Calu3 (cell line): ENCODE measurements at regions not wholly inside any gene's neighbourhood (a gene's known extent, or its start where the extent isn't known, plus 50 kb on each side); places are given as distances from the start of the nearest gene placed in this dataset.

Source experiments
- BruUV-seq: library from RNA; stranded (reverse); fragments of 400-500 nt; replicated peaks from 2 replicates; lab custom pipeline; 2021; lab: Mats Ljungman, UMichigan
- CTCF ChIA-PET: fragments of 300-600 bp; sonication (Branson Sonifier 250); formaldehyde crosslinking; loops from one replicate; lab custom pipeline; 2022; ENCODE audit warnings: antibody characterized with exemption; lab: Charles Lee
- DNase-seq: peaks from one replicate; pipeline ENCODE4 v3.0.0; 2022
- H3K27ac Mint-ChIP-seq: one replicate; pipeline ENCODE4 v1.8.0; 2022; ENCODE audit warnings: mixed read lengths; ENCODE audit not compliant: unreplicated experiment
- H3K27me3 Mint-ChIP-seq: one replicate; pipeline ENCODE4 v1.8.0; 2022; ENCODE audit warnings: mixed read lengths; ENCODE audit not compliant: unreplicated experiment
- H3K36me3 Mint-ChIP-seq: one replicate; pipeline ENCODE4 v1.8.0; 2022; ENCODE audit warnings: mild to moderate bottlenecking, moderate library complexity, mixed read lengths; ENCODE audit not compliant: insufficient read depth, unreplicated experiment
- H3K4me1 Mint-ChIP-seq: one replicate; pipeline ENCODE4 v1.8.0; 2022; ENCODE audit warnings: mild to moderate bottlenecking, low read depth, mixed read lengths; ENCODE audit not compliant: unreplicated experiment
- H3K4me3 Mint-ChIP-seq: one replicate; pipeline ENCODE4 v1.8.0; 2022; ENCODE audit warnings: mild to moderate bottlenecking, low read depth, moderate library complexity, mixed read lengths; ENCODE audit not compliant: unreplicated experiment
- H3K9me3 Mint-ChIP-seq: one replicate; pipeline ENCODE4 v1.8.0; 2022; ENCODE audit warnings: low read depth, mixed read lengths; ENCODE audit not compliant: unreplicated experiment
- intact Hi-C: fragments of 100-400 bp; cut with micrococcal nuclease; formaldehyde crosslinking; loops from one replicate; pipeline ENCODE4 v1.10.0; 2022; ENCODE audit not compliant: unreplicated experiment
- TF ChIP-seq, protein P1 (sequence below): fragments of 200-600 bp; IDR thresholded peaks from one replicate; pipeline ENCODE4 v1.8.0; 2022; ENCODE audit warnings: antibody characterized with exemption; ENCODE audit not compliant: unreplicated experiment

DNA sequence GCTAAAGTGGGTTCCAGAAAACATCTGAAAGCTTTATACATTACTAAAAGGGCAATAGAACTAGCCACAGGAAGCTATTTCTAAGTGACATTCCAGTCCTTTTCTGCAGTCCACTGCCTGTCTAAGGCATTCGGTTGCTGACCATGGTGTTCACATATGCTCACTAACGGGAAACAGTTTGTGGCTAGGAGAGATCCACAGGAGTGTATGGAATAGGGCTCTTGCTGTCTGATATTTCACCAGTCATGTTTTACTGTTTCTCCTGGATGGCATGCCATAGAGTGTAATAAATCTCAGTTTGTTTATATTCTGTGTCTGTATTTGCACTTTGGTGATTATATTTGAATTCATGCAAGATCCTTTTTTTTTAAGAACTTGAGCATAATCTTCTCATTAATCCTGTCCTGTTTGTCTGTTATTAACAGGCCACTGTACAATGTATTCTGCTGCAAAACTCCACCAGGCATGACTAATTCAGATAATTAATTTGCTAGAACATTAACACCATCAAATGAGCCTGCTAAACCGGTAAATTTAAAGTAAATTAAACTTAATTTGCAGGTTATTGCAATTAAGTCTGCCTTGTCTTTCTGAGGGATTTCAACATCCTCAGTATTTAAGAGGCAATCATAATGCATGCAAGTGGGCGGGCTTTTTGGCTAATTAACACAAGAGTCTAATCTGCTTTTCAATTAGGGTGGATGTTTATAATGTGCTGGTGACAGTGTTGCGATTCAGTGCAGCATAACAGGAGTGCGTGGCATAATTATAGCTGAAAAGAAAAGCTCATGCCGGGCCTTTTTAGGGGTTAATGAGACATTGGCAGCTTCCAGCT is 201.3 kb downstream of the POU4F1 start:
- Mint-ChIP-seq H3K27me3 (no peaks in the 10 kb centered on the region), H3K36me3 (no peaks in the 10 kb centered on the region), H3K9me3 (no peaks in the 10 kb centered on the region), H3K4me1 (no peaks in the 10 kb centered on the region), H3K4me3 (no peak overlapping the region), H3K27ac (no peak overlapping the region)
- DNase-seq = no peak
- intact Hi-C loops = no loop called here
- TF ChIP-seq, protein P1, sequence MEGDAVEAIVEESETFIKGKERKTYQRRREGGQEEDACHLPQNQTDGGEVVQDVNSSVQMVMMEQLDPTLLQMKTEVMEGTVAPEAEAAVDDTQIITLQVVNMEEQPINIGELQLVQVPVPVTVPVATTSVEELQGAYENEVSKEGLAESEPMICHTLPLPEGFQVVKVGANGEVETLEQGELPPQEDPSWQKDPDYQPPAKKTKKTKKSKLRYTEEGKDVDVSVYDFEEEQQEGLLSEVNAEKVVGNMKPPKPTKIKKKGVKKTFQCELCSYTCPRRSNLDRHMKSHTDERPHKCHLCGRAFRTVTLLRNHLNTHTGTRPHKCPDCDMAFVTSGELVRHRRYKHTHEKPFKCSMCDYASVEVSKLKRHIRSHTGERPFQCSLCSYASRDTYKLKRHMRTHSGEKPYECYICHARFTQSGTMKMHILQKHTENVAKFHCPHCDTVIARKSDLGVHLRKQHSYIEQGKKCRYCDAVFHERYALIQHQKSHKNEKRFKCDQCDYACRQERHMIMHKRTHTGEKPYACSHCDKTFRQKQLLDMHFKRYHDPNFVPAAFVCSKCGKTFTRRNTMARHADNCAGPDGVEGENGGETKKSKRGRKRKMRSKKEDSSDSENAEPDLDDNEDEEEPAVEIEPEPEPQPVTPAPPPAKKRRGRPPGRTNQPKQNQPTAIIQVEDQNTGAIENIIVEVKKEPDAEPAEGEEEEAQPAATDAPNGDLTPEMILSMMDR = no peak
- CTCF ChIA-PET = no interaction called here
- BruUV-seq = no TSS peak

DNA sequence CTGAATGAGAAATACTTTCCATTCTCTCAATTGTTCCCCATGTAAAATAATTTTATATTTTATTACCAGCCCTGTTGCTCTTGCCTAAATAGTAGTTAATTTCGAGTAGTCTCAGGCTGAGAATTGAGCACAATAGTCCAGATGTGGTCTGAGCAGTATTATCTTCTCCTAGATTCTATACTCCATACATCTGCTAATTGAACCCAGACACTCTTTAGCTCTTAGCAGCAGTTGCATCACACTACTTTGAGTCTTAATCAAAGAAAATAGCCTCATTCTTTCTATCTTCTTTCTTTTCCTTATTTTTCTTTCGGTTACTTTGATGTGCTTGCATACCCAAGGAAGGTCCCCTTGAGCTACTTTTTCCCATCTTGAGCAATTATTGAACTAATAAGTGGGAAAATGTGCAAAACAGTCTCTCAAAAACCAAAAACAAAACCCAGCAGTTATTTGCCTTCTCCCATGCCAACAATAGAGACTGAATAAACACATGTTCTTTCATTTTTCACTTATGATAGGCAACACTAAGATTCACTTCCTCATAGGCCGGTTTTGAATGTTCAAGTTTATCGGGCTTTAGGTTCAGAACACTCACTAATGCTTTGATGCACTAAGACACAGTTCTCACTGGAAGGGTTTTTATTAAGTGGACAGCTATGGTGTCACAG is 204.5 kb downstream of the POU4F1 start:
- CTCF ChIA-PET = no interaction called here
- intact Hi-C loops = no loop called here
- Mint-ChIP-seq H3K4me3 (no peak overlapping the region), H3K27me3 (no peaks in the 10 kb centered on the region), H3K27ac (no peak overlapping the region), H3K9me3 (no peaks in the 10 kb centered on the region), H3K36me3 (no peaks in the 10 kb centered on the region), H3K4me1 (no peaks in the 10 kb centered on the region)
- TF ChIP-seq, protein P1 = no peak
- no TSS peak for BruUV-seq
- no peak for DNase-seq

DNA sequence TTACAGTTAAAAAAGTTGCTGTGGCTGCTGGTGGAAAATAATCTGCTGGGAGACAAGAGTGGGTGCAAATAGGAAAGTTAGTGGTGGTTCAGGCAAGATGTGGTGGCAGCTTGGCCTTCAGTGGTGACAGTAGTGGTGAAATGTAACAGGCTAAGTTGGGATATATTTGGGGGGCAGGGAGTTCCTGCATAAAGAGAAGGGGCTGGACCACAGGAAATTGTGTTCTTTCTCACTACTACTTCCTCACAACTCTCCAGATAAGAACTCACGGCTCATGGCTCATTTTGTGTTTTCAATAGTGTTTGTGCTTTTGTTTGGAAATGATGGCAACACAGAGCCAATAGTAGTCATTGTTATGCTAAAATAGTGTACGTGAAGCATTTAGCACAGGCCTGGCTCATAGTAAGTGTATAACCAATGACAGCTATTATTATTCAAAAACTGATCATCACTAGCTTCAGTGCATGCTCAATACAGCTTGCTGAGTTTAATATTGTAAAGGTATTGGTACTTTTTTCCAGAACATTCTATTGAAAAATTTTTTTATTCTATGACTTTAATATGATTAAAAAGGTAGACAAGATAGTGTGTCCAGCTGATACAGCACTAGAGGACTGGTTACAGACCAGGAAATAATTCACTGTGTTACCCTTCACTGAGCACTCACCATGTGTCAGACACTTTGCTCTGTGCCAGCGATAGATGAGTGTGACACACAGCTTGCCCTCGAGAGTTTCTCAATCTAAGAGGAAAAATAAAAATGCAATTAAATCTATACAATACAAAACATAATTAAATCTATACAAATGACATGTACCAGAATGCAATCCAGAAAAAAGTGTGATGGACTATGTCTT is 209.8 kb downstream of the POU4F1 start:
- CTCF ChIA-PET = no interaction called here
- intact Hi-C loops = no loop called here
- Mint-ChIP-seq H3K4me1 (no peaks in the 10 kb centered on the region), H3K36me3 (no peaks in the 10 kb centered on the region), H3K27me3 (no peaks in the 10 kb centered on the region), H3K4me3 (no peak overlapping the region), H3K27ac (no peak overlapping the region), H3K9me3 (no peaks in the 10 kb centered on the region)
- no peak for DNase-seq
- TF ChIP-seq, protein P1 = no peak
- BruUV-seq = no TSS peak

DNA sequence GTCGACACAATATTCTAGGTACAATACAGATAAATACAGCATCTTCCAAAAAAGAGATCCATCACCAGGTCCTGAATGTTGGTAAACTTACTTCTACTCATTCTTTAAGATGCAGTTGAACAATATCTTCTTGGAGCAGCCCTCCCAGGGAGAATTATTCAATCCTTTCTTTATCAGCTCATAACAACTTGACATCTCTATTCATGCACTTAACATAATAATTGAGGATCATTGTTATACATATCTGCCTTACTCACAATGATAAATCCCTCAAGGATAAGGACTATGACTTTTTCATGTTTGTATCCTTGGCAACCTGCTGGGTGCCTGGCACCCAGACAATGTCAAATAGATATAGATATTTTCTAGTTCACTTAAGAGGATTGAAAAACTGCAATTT is 219.5 kb downstream of the POU4F1 start:
- H3K36me3 Mint-ChIP-seq = no peaks in the 10 kb centered on the region
- TF ChIP-seq, protein P1 = no peak
- CTCF ChIA-PET = no interaction called here
- intact Hi-C loops = no loop called here
- DNase-seq = no peak
- H3K9me3 Mint-ChIP-seq = no peaks in the 10 kb centered on the region
- H3K4me1 Mint-ChIP-seq = no peaks in the 10 kb centered on the region
- BruUV-seq = no TSS peak
- H3K27ac Mint-ChIP-seq = no peak overlapping the region
- no peak overlapping the region for H3K4me3 Mint-ChIP-seq
- no peaks in the 10 kb centered on the region for H3K27me3 Mint-ChIP-seq
